ENCODE measurements at regions not wholly inside any gene's neighbourhood (a gene's known extent, or its start where the extent isn't known, plus 50 kb on each side); places are given as distances from the start of the nearest gene placed in this dataset.

DNA sequence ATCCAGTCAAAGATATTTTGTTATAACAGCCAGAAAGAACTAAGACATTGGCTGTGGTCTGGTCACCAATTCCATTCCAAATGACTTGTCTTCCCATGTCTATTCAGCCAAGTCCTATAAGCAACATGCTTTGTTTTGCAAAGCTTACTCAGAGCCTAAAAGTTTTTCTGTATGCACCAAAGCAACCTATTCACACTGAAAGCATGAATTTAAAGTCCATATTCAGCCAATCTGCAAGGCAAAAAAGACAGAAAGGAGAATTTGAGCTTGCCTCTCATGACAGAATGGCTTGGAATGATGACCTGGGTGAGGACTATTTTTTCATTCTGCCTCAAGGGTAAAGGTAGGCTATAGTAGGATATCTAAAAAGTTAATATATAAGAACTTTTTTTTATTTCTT, 323.2 kb upstream of the NOCT start:
- no peak for TF ChIP-seq CTCF (IDR thresholded peaks at IDR 0.05)
- no peak for TF ChIP-seq POLR2A (IDR thresholded peaks at IDR 0.05)
- no peak for TF ChIP-seq POLR2AphosphoS5 (IDR thresholded peaks at IDR 0.05)
